OCI-LY1 (cell line): ENCODE measurements at regions not wholly inside any gene's neighbourhood (a gene's known extent, or its start where the extent isn't known, plus 50 kb on each side); places are given as distances from the start of the nearest gene placed in this dataset.

Experiments used
- CTCF ChIP-seq: fragments of 200-600 bp; sonication (generic), shearing (Covaris generic); IDR thresholded peaks from 2 replicates; pipeline ENCODE4 v1.5.1; 2017; ENCODE audit warnings: mild to moderate bottlenecking, antibody characterized with exemption, low read length, moderate library complexity, mixed read lengths
- EZH2 ChIP-seq: fragments of 200-600 bp; sonication (generic), shearing (Covaris generic); IDR thresholded peaks from 2 replicates; pipeline ENCODE4 v1.8.0; 2017; ENCODE audit warnings: borderline replicate concordance, mixed run types, mild to moderate bottlenecking, antibody characterized with exemption, low read length, moderate library complexity, mixed read lengths

- TF ChIP-seq CTCF (no peak), EZH2 (no peak)
These were observed 371.5 kb upstream of the SETBP1 start for GRCh38 chr18:44309185-44309584.
